HG03354 (cell line): ENCODE measurements at regions not wholly inside any gene's neighbourhood (a gene's known extent, or its start where the extent isn't known, plus 50 kb on each side); places are given as distances from the start of the nearest gene placed in this dataset.

Experiments used
- ATAC-seq: cut with Tn5 transposase; IDR thresholded peaks from one replicate; pipeline ENCODE4 v1.9.1; 2021; ENCODE audit warnings: mild to moderate bottlenecking; ENCODE audit not compliant: unreplicated experiment, poor library complexity, severe bottlenecking

GRCh38 chr4:181548873-181549575, 694.2 kb upstream of the TENM3 start:
- no peak for ATAC-seq

- ATAC-seq: no peak
These were observed 693.5 kb upstream of the TENM3 start for GRCh38 chr4:181549576-181550188.

- ATAC-seq: no peak
These were observed 692.8 kb upstream of the TENM3 start for GRCh38 chr4:181550381-181550780.

- ATAC-seq: no peak
These were observed 683.6 kb upstream of the TENM3 start for GRCh38 chr4:181559637-181560036.

- no peak for ATAC-seq
These were observed 680.8 kb upstream of the TENM3 start for GRCh38 chr4:181562399-181562798.

GRCh38 chr4:181564625-181565024, 678.6 kb upstream of the TENM3 start:
- ATAC-seq: no peak

GRCh38 chr4:181566490-181566889, 676.7 kb upstream of the TENM3 start:
- no peak for ATAC-seq

- ATAC-seq: peak; percentile 80
These were observed 673.6 kb upstream of the TENM3 start for GRCh38 chr4:181569553-181569952.

GRCh38 chr4:181578911-181579310, 664.3 kb upstream of the TENM3 start:
- ATAC-seq: no peak

- no peak for ATAC-seq
These were observed 663.7 kb upstream of the TENM3 start for GRCh38 chr4:181579486-181579885.

GRCh38 chr4:181581983-181582382, 661.2 kb upstream of the TENM3 start:
- ATAC-seq: no peak

GRCh38 chr4:181582595-181582994, 660.6 kb upstream of the TENM3 start:
- ATAC-seq: no peak

- no peak for ATAC-seq
These were observed 654.4 kb upstream of the TENM3 start for GRCh38 chr4:181588733-181589302.

- ATAC-seq: no peak
These were observed 650.9 kb upstream of the TENM3 start for GRCh38 chr4:181592221-181592745.

- ATAC-seq: no peak
These were observed 649.5 kb upstream of the TENM3 start for GRCh38 chr4:181593703-181594102.

GRCh38 chr4:181594188-181594587, 649.0 kb upstream of the TENM3 start:
- no peak for ATAC-seq

GRCh38 chr4:181595716-181596115, 647.5 kb upstream of the TENM3 start:
- no peak for ATAC-seq

GRCh38 chr4:181597766-181598165, 645.4 kb upstream of the TENM3 start:
- ATAC-seq: no peak

GRCh38 chr4:181599134-181599533, 644.1 kb upstream of the TENM3 start:
- ATAC-seq: no peak

- no peak for ATAC-seq
These were observed 642.1 kb upstream of the TENM3 start for GRCh38 chr4:181601103-181601502.

- no peak for ATAC-seq
These were observed 638.7 kb upstream of the TENM3 start for GRCh38 chr4:181604546-181604945.
